HCT116 (cell line): ENCODE measurements at regions not wholly inside any gene's neighbourhood (a gene's known extent, or its start where the extent isn't known, plus 50 kb on each side); places are given as distances from the start of the nearest gene placed in this dataset.

Experiments
- ATAC-seq: fragments of 200-7000 bp; cut with Tn5 transposase; 2 replicates; pipeline ENCODE4 v1.9.1; 2020; ENCODE audit warnings: mild to moderate bottlenecking, moderate library complexity
- BruUV-seq: library from RNA; stranded (reverse); fragments of 400-500 nt; replicated peaks from 2 replicates; lab custom pipeline; 2021; lab: Mats Ljungman, UMichigan
- CTCF ChIA-PET: fragments of 300-600 bp; sonication (Branson Sonifier 250); formaldehyde crosslinking; loops from one replicate; lab custom pipeline; 2021; ENCODE audit warnings: antibody characterized with exemption; lab: Charles Lee
- POLR2A ChIA-PET: fragments of 300-600, 350-600 bp; sonication (Branson Sonifier 250); formaldehyde crosslinking; loops from one replicate; lab custom pipeline; 2021; ENCODE audit warnings: antibody characterized with exemption; lab: Charles Lee
- RAD21 ChIA-PET, 2 experiments: fragments of 300-600 bp; sonication (Branson Sonifier 250); formaldehyde crosslinking; loops; one replicate each; lab custom pipeline; 2023; ENCODE audit warnings: low total read pairs in 2 of 2; ENCODE audit not compliant: uncharacterized antibody in 2 of 2, unreplicated experiment in 2 of 2, low non-redundant PET in 1 of 2; lab: Charles Lee
- DNase-seq: peaks from one replicate; pipeline ENCODE4 v3.0.0-alpha.2; 2010; ENCODE audit warnings: low read depth, low spot score
- H2AFZ ChIP-seq: fragments of 200-600 bp; shearing (Covaris generic), sonication (generic); 2 replicates; pipeline ENCODE4 v1.6.1; 2017; ENCODE audit warnings: low read depth, mixed run types, mixed read lengths, antibody characterized with exemption, low read length; ENCODE audit not compliant: poor library complexity, severe bottlenecking
- H3K27ac ChIP-seq: 2 replicates; pipeline ENCODE4 v1.5.1; 2012; ENCODE audit warnings: low read depth, low read length
- H3K27me3 ChIP-seq: fragments of 200-600 bp; sonication (generic); 2 replicates; pipeline ENCODE4 v1.6.1; 2016; ENCODE audit warnings: mixed run types, low read length, mixed read lengths; ENCODE audit not compliant: insufficient read depth
- H3K36me3 ChIP-seq, 2 experiments: fragments of 200-500 bp in 1 of 2; fragments of 200-600 bp in 1 of 2; sonication (Bioruptor generic) in 1 of 2; sonication (generic) in 1 of 2; 2 replicates each; pipeline versions ENCODE4 v1.5.1 to v1.6.1; 2014 to 2016; ENCODE audit warnings: low read length in 2 of 2, inconsistent platforms in 1 of 2, mixed read lengths in 1 of 2, mixed run types in 1 of 2; ENCODE audit not compliant: insufficient read depth in 2 of 2, control insufficient read depth in 1 of 2
- H3K4me1 ChIP-seq, 2 experiments: fragments of 200-600 bp in 1 of 2; sonication (generic) in 1 of 2; 2 replicates each; pipeline versions ENCODE4 v1.5.1 to v1.6.1; 2012 to 2017; ENCODE audit warnings: low read length in 2 of 2, inconsistent platforms in 1 of 2, mild to moderate bottlenecking in 1 of 2, mixed read lengths in 1 of 2, mixed run types in 1 of 2, moderate library complexity in 1 of 2; ENCODE audit not compliant: insufficient read depth in 2 of 2, control insufficient read depth in 1 of 2
- H3K4me2 ChIP-seq: fragments of 200-600 bp; sonication (generic); 2 replicates; pipeline ENCODE4 v1.6.1; 2017; ENCODE audit warnings: mixed run types, low read length, mixed read lengths
- H3K4me3 ChIP-seq, 2 experiments: fragments of 200-600 bp in 1 of 2; sonication (generic) in 1 of 2; replicated peaks in 1 of 2; 2 replicates each; pipeline ENCODE4 v1.5.1; 2011 to 2016; ENCODE audit warnings: low read length in 2 of 2, control low read depth in 1 of 2, low read depth in 1 of 2, mild to moderate bottlenecking in 1 of 2, mixed read lengths in 1 of 2, mixed run types in 1 of 2
- H3K79me2 ChIP-seq: fragments of 200-600 bp; sonication (generic); 2 replicates; pipeline ENCODE4 v1.6.1; 2017; ENCODE audit warnings: mild to moderate bottlenecking, mixed run types, low read length, moderate library complexity, mixed read lengths; ENCODE audit not compliant: insufficient read depth
- H3K9ac ChIP-seq: fragments of 200-600 bp; sonication (generic); 2 replicates; pipeline ENCODE4 v1.6.1; 2016; ENCODE audit warnings: low read length, mixed read lengths
- H3K9me2 ChIP-seq: fragments of 200-600 bp; sonication (generic), shearing (Covaris generic); 2 replicates; pipeline ENCODE4 v1.6.1; 2017; ENCODE audit warnings: mixed run types, mild to moderate bottlenecking, moderate library complexity; ENCODE audit not compliant: insufficient read depth
- H3K9me3 ChIP-seq, 2 experiments: fragments of 200-500 bp in 1 of 2; fragments of 200-600 bp in 1 of 2; sonication (Bioruptor generic) in 1 of 2; sonication (generic) in 1 of 2; 2 replicates each; pipeline ENCODE4 v1.6.1; 2014 to 2017; ENCODE audit warnings: low read length in 2 of 2, mixed read lengths in 2 of 2, inconsistent platforms in 1 of 2, low read depth in 1 of 2, mild to moderate bottlenecking in 1 of 2, mixed run types in 1 of 2, moderate library complexity in 1 of 2; ENCODE audit not compliant: control insufficient read depth in 1 of 2, insufficient read depth in 1 of 2
- H4K20me1 ChIP-seq: fragments of 200-600 bp; sonication (generic), shearing (Covaris generic); 2 replicates; pipeline ENCODE4 v1.6.1; 2017; ENCODE audit warnings: mixed run types, mild to moderate bottlenecking, moderate library complexity; ENCODE audit not compliant: insufficient read depth
- ATF3 ChIP-seq: IDR thresholded peaks from 2 replicates; pipeline ENCODE4 v1.6.1; 2012
- CBX3 ChIP-seq: IDR thresholded peaks from 2 replicates; pipeline ENCODE4 v1.6.1; 2012; ENCODE audit warnings: low read depth
- EGR1 ChIP-seq: IDR thresholded peaks from 2 replicates; pipeline ENCODE4 v1.6.1; 2012; ENCODE audit warnings: low read depth
- EZH2 ChIP-seq: fragments of 200-600 bp; sonication (generic); IDR thresholded peaks from 2 replicates; pipeline ENCODE4 v1.6.1; 2017; ENCODE audit warnings: antibody characterized with exemption, mixed run types
- EZH2phosphoT487 ChIP-seq: fragments of 200-600 bp; IDR thresholded peaks from 2 replicates; pipeline ENCODE4 v1.6.1; 2018; ENCODE audit warnings: antibody characterized with exemption, borderline replicate concordance
- FOSL1 ChIP-seq: IDR thresholded peaks from 2 replicates; pipeline ENCODE4 v1.6.1; 2012; ENCODE audit warnings: low read depth
- JUND ChIP-seq: IDR thresholded peaks from 2 replicates; pipeline ENCODE4 v1.6.1; 2012
- POLR2A ChIP-seq: IDR thresholded peaks from 2 replicates; pipeline ENCODE4 v1.7.0; 2011; ENCODE audit warnings: borderline replicate concordance; ENCODE audit not compliant: insufficient read depth, insufficient read length; ENCODE audit errors: extremely low read depth
- POLR2AphosphoS5 ChIP-seq: IDR thresholded peaks from 2 replicates; pipeline ENCODE4 v1.6.1; 2011; ENCODE audit warnings: mild to moderate bottlenecking, low read depth, low read length, moderate library complexity
- REST ChIP-seq: IDR thresholded peaks from 2 replicates; pipeline ENCODE4 v1.6.1; 2012; ENCODE audit warnings: low read depth
- SIN3A ChIP-seq: IDR thresholded peaks from 2 replicates; pipeline ENCODE4 v1.6.1; 2012; ENCODE audit warnings: low read depth
- SP1 ChIP-seq: IDR thresholded peaks from 2 replicates; pipeline ENCODE4 v1.6.1; 2012; ENCODE audit warnings: low read depth
- SRF ChIP-seq: IDR thresholded peaks from 2 replicates; pipeline ENCODE4 v1.6.1; 2012; ENCODE audit warnings: low read depth
- YY1 ChIP-seq: IDR thresholded peaks from 2 replicates; pipeline ENCODE4 v1.6.1; 2011; ENCODE audit warnings: low read length, low read depth, moderate library complexity, mild to moderate bottlenecking; ENCODE audit not compliant: insufficient replicate concordance; ENCODE audit errors: extremely low read depth
- ZFX ChIP-seq: fragments of 450-650 bp; IDR thresholded peaks from 2 replicates; pipeline ENCODE4 v1.6.1; 2017
- intact Hi-C: fragments of 100-400 bp; cut with micrococcal nuclease; formaldehyde crosslinking; loops from 2 replicates; pipeline ENCODE4 v1.10.0; 2022

- Histone ChIP-seq H3K9me2 (no peaks in the 10 kb centered on the region), H3K9ac (no peak overlapping the region)
- TF ChIP-seq SRF (no peak), ATF3 (no peak), EGR1 (no peak), SIN3A (no peak), JUND (no peak), EZH2phosphoT487 (no peak), FOSL1 (no peak), YY1 (no peak), REST (no peak), EZH2 (no peak), SP1 (no peak), ZFX (no peak), CBX3 (no peak), POLR2AphosphoS5 (no peak), POLR2A (no peak)
- TF ChIP-seq, all 23 proteins: peak for 0
- Histone ChIP-seq H4K20me1 (no peaks in the 10 kb centered on the region), H3K4me2 (no peak overlapping the region), H3K79me2 (no peaks in the 10 kb centered on the region), H3K27me3 (no peaks in the 10 kb centered on the region), H2AFZ (no peak overlapping the region), H3K36me3 (no peaks in the 10 kb centered on the region), H3K4me3 (no peak overlapping the region), H3K9me3 (no peaks in the 10 kb centered on the region), H3K27ac (no peak overlapping the region), H3K4me1 (no peaks in the 10 kb centered on the region)
- ChIA-PET CTCF (no interaction called here), RAD21 (no interaction called here), POLR2A (no interaction called here)
- ATAC-seq: no peak
- DNase-seq: no peak
- no TSS peak for BruUV-seq
- intact Hi-C loops: no loop called here
These were observed 131.1 kb upstream of the NR3C2 start for GRCh38 chr4:148573296-148573695.
